Thoracic aorta (tissue), 2 donors: ENCODE measurements at regions not wholly inside any gene's neighbourhood (a gene's known extent, or its start where the extent isn't known, plus 50 kb on each side); places are given as distances from the start of the nearest gene placed in this dataset.
"Not testable (repeated sequence)": the region's sequence is repeated elsewhere in the genome, so short reads cannot be mapped to it uniquely, and the experiment has no call there.

Source experiments
- ATAC-seq: fragments of 150-250 bp; one replicate; pipeline ENCODE4 v1.8.0; 2017; ENCODE audit warnings: low read depth; ENCODE audit not compliant: insufficient number of reproducible peaks, low FRiP score
- DNase-seq: peaks from one replicate; pipeline ENCODE4 v3.0.0-alpha.2; 2020; ENCODE audit warnings: low spot score
- H3K27ac ChIP-seq, 2 donors: fragments of 200-600 bp; sonication (generic); 1 replicate in 1 of 2; 2 replicates in 1 of 2; pipeline ENCODE4 v1.5.1; 2016; ENCODE audit warnings: mild to moderate bottlenecking in 2 of 2, moderate library complexity in 2 of 2
- H3K27me3 ChIP-seq: fragments of 200-600 bp; sonication (generic); replicated peaks from 2 replicates; pipeline ENCODE4 v1.6.0; 2016; ENCODE audit warnings: mild to moderate bottlenecking; ENCODE audit not compliant: insufficient read depth
- H3K36me3 ChIP-seq: fragments of 200-600 bp; sonication (generic); one replicate; pipeline ENCODE4 v1.5.1; 2016
- H3K4me1 ChIP-seq, 2 donors: fragments of 200-600 bp; sonication (generic); 1 replicate in 1 of 2; 2 replicates in 1 of 2; pipeline versions ENCODE4 v1.5.1 to v1.6.0; 2016; ENCODE audit warnings: low read depth in 2 of 2, mild to moderate bottlenecking in 1 of 2; ENCODE audit not compliant: control insufficient read depth in 1 of 2
- H3K4me3 ChIP-seq: fragments of 200-600 bp; sonication (generic); 2 replicates; pipeline ENCODE4 v1.5.1; 2016; ENCODE audit warnings: mild to moderate bottlenecking
- H3K9me3 ChIP-seq: fragments of 200-600 bp; sonication (generic); 2 replicates; pipeline ENCODE4 v1.5.1; 2016
- CTCF ChIP-seq: fragments of 200-600 bp; sonication (generic); IDR thresholded peaks from one replicate; pipeline ENCODE4 v1.5.1; 2019; ENCODE audit warnings: antibody characterized with exemption

GRCh38 chr10:30550967-30551815 lies 78.4 kb downstream of the LYZL2 start:
- no peak overlapping the region for H3K27ac ChIP-seq
- ATAC-seq (no peak), DNase-seq (no peak)
- peaks cover 0 to 12% of the 10 kb centered on the region in 2 donors for H3K4me1 ChIP-seq
- TF ChIP-seq CTCF: no peak
- no peaks in the 10 kb centered on the region for H3K27me3 ChIP-seq
- no peak overlapping the region for H3K4me3 ChIP-seq
- no peaks in the 10 kb centered on the region for H3K9me3 ChIP-seq
- H3K36me3 ChIP-seq: no peaks in the 10 kb centered on the region

GRCh38 chr10:30549134-30549687 lies 80.3 kb downstream of the LYZL2 start:
- H3K36me3 ChIP-seq, H3K4me3 ChIP-seq, ATAC-seq, H3K27me3 ChIP-seq, DNase-seq, H3K9me3 ChIP-seq, H3K27ac ChIP-seq: not testable (repeated sequence)
- H3K4me1 ChIP-seq: peaks cover 0 to 12% of the 10 kb centered on the region in 2 donors

GRCh38 chr10:30546511-30546910 lies 83.0 kb downstream of the LYZL2 start:
- Histone ChIP-seq H3K27ac (no peak overlapping the region), H3K36me3 (no peaks in the 10 kb centered on the region), H3K4me3 (no peak overlapping the region), H3K4me1 (no peaks in the 10 kb centered on the region), H3K27me3 (no peaks in the 10 kb centered on the region), H3K9me3 (no peaks in the 10 kb centered on the region)
- ATAC-seq (no peak), DNase-seq (no peak)
- TF ChIP-seq CTCF: no peak

- Histone ChIP-seq H3K9me3 (no peaks in the 10 kb centered on the region), H3K27me3 (no peaks in the 10 kb centered on the region), H3K4me3 (no peak overlapping the region), H3K27ac (no peak overlapping the region), H3K36me3 (no peaks in the 10 kb centered on the region), H3K4me1 (peaks cover 0 to 1% of the 10 kb centered on the region in 2 donors)
- ATAC-seq: no peak
- no peak for DNase-seq
- no peak for TF ChIP-seq CTCF
These were observed 86.7 kb downstream of the LYZL2 start for GRCh38 chr10:30542895-30543288.

GRCh38 chr10:30542001-30542894 lies 87.3 kb downstream of the LYZL2 start:
- H3K36me3 ChIP-seq: no peaks in the 10 kb centered on the region
- no peaks in the 10 kb centered on the region for H3K9me3 ChIP-seq
- peaks cover 0 to 7% of the 10 kb centered on the region in 2 donors for H3K4me1 ChIP-seq
- no peak overlapping the region for H3K27ac ChIP-seq
- no peak overlapping the region for H3K4me3 ChIP-seq
- no peak for TF ChIP-seq CTCF
- no peaks in the 10 kb centered on the region for H3K27me3 ChIP-seq
- DNase-seq: no peak
- ATAC-seq: no peak
